ENCODE measurements at regions not wholly inside any gene's neighbourhood (a gene's known extent, or its start where the extent isn't known, plus 50 kb on each side); places are given as distances from the start of the nearest gene placed in this dataset.

DNA sequence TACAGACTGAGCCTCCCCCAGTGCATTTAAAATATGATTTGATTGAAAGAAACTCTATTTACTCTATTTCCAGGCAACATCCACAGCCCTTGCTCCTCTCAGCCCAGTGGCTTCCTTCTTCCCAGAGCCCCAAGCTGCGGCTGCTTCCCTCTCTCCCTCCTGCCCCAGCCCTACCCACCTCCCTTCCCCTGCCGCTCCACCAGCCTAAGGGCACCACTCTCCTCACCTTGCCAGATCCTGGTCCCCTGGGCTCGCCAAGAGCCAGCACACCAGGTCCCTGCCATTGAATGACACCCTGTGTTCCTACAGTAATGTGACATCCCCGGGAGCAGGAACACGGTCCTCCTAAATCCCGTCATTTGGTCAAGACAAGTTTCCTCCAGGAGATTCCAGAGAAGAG is 236.0 kb downstream of the RBFOX3 start:
- no peak overlapping the region for H3K4me3 ChIP-seq (ENCODE audit: low read depth, low read length)
- TF ChIP-seq, protein P1, sequence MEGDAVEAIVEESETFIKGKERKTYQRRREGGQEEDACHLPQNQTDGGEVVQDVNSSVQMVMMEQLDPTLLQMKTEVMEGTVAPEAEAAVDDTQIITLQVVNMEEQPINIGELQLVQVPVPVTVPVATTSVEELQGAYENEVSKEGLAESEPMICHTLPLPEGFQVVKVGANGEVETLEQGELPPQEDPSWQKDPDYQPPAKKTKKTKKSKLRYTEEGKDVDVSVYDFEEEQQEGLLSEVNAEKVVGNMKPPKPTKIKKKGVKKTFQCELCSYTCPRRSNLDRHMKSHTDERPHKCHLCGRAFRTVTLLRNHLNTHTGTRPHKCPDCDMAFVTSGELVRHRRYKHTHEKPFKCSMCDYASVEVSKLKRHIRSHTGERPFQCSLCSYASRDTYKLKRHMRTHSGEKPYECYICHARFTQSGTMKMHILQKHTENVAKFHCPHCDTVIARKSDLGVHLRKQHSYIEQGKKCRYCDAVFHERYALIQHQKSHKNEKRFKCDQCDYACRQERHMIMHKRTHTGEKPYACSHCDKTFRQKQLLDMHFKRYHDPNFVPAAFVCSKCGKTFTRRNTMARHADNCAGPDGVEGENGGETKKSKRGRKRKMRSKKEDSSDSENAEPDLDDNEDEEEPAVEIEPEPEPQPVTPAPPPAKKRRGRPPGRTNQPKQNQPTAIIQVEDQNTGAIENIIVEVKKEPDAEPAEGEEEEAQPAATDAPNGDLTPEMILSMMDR (IDR thresholded peaks at IDR 0.05; ENCODE audit: insufficient read depth, low read length): no peak
- no peak for DNase-seq (ENCODE audit: low read depth)

DNA sequence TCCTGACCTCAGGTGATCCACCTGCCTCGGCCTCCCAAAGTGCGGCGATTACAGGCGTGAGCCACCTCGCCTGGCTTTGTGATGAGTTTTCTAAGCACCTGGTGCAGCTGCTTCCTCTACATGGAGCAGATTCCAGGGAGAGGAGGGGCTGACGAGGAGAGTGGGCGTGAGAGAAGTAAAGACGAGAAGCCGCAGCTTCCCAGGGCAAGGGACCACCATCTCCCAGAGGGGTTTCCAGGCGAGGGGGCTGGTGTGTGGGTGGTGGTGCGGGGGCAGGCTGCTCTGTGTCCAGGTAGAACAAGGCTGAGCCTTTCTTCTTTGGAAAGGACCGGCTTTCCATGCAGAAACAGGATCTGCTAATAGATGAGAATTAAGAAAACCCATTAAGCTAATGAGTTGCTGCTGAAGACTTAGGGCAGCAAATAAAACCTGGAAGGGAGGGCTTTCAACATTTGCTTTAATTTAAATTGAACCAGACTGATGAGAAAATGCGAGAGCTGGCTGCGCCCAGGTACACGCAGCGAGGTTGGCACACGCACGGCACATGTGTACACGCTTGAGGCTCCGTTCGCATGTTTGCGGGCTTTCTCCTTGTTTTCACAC is 236.7 kb downstream of the RBFOX3 start:
- DNase-seq (ENCODE audit: low read depth): no peak
- no peak overlapping the region for H3K4me3 ChIP-seq (ENCODE audit: low read depth, low read length)
- TF ChIP-seq, protein P1 (IDR thresholded peaks at IDR 0.05; ENCODE audit: insufficient read depth, low read length): no peak

DNA sequence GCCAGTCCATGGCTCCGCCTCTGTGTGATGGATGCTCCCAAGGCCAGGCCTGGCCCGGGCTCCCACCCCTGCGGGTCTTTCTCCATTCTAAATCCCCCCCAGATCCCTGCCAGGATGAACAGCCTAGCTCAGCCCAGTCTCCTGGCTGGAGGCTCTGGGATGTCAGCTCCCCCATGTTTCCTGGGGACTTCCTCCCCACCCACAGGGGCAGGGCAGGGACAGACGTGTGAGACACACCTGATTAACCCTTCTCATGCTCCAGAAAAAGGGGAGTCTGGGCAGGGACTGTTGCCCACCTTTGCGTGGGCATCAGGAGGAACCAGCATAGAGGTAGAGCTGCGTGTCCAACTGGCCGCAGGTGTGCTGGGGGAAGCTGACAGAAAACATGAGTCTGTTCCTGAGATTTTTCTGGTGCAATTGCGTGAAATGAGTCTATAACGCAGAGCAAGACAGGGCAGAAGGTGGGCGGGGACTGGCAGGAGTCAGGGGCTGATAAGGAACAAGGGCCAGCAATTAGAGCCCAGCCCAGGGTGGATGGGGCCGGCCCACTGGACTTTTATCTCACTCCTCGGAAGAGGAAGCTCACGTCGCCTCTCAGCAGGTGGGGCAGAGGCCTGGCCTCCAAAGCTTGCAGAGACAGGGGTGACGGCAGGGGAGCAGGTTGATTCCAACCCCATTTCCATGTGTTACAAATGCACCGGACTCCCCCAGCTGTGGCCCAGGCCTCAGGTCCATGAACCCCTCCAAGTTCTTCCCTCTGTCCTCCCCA is 238.2 kb downstream of the RBFOX3 start:
- TF ChIP-seq, protein P1 (IDR thresholded peaks at IDR 0.05; ENCODE audit: insufficient read depth, low read length): no peak
- no peak overlapping the region for H3K4me3 ChIP-seq (ENCODE audit: low read depth, low read length)
- DNase-seq (ENCODE audit: low read depth): no peak

DNA sequence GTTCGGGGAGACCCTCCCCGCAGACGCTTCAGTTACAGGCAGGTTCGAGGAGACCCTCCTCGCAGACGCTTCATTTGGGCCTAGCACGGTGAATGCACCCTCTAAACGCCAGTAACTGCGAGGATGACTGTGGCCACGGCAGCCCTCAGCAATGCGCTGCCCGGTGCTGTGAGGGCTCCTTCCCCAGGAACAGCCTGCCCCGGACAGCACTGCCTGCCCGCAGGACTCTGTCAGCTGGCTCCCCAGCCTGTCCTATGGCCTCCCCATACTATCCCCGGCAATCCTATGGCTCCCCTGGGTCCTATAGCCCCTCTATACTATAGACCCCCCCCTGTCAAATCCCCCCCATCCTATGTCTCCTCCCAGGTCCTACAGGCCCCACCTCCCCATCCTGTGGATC is 238.9 kb downstream of the RBFOX3 start:
- H3K4me3 ChIP-seq (ENCODE audit: low read depth, low read length): no peak overlapping the region
- no peak for DNase-seq (ENCODE audit: low read depth)
- TF ChIP-seq, protein P1 (IDR thresholded peaks at IDR 0.05; ENCODE audit: insufficient read depth, low read length): no peak

DNA sequence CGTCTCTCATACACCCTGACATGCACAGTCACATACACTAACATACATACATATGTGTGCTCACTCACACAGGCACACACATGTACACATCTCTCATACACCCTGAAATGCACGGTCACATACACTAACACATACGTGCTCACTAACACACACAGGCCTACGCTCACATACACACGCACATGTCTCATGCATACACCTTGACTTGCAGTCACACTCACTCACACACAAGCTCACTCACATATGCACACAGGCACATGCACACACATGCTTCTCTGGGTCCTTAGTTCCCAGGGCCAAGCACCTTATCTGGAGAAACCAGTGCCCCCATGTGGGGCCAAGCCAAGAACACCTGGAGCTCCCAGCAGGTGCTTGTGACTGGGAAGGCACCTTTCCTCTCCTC is 240.3 kb downstream of the RBFOX3 start:
- H3K4me3 ChIP-seq (ENCODE audit: low read depth, low read length): no peak overlapping the region
- DNase-seq (ENCODE audit: low read depth): no peak
- TF ChIP-seq, protein P1 (IDR thresholded peaks at IDR 0.05; ENCODE audit: insufficient read depth, low read length): no peak

DNA sequence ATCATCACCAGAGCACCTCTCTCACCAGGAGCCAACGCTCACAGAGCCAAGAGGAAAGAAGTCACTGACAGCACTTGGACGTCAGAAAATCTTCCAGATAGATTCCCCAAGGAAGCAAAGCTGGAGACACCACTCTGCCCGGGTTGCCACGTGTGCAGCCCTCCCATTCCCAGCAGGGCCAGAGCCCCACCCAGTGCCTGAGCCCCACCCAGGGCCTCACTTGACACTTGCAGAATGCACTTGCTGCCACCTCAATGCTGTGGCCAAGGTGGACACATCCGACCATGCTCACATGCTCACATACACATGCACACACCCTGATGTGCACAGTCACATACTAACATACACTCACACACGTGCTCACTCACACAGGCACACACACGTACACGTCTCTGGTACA is 240.7 kb downstream of the RBFOX3 start:
- DNase-seq (ENCODE audit: low read depth): no peak
- H3K4me3 ChIP-seq (ENCODE audit: low read depth, low read length): no peak overlapping the region
- TF ChIP-seq, protein P1 (IDR thresholded peaks at IDR 0.05; ENCODE audit: insufficient read depth, low read length): no peak

All from fibroblast of the aortic adventitia (primary cell).